GM19438 (cell line): ENCODE measurements at regions not wholly inside any gene's neighbourhood (a gene's known extent, or its start where the extent isn't known, plus 50 kb on each side); places are given as distances from the start of the nearest gene placed in this dataset.
"Not testable (repeated sequence)": the region's sequence is repeated elsewhere in the genome, so short reads cannot be mapped to it uniquely, and the experiment has no call there.

Experiments
- ATAC-seq: cut with Tn5 transposase; IDR thresholded peaks from one replicate; pipeline ENCODE4 v1.9.1; 2021; ENCODE audit warnings: low read depth; ENCODE audit not compliant: unreplicated experiment

DNA sequence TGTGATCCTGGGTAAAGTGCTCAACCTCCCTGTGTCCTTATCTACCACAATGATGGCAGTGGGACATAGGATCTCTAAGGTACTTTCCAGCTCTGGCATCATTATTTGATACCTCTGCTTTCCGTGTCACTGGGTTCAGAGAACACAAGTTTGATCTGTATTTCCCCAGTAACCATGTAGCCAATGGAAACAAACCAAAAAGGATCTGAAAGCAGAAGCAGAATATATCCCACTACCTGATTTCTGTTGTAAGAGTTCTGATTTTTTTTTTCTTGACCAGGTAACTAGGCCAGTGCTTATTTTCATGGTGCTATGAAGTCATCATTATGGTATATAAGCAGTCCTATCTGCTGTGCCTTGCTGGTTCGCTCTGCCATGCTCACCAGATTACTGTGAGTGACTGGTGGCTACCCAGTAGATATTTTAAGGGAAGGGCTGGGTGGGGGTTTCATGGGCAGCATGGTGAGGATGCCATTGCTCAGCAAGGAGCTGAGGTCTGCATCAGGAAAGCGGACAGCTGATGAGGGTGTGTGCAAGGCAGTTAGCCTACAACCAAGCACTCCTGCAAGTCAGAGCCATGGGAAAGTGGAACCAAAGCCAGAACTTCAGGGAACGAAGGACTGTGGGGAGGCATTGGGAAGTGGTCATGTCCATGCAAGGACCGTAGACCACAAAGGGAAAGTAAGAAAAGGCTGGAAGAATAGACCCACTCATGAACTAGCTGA, 104.9 kb upstream of the EDEM3 start:
- no peak for ATAC-seq

DNA sequence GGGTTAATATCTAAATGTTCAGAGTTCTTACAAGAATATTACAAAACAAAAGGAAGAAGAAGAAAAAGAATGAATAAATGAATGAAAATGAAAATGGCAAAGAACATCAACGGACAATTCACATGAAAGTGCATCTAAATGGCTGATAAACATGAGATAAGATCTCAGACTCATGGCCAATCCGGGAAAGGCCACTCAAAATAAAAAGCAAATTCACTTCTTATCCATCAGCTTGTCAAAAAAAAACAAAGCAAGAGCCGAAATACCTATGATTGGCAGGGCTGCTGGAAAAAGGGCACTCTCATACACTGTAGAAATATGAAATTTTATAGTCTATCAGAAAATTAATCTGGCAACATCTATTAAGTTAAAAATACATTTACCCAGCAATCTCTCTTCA, 103.6 kb upstream of the EDEM3 start:
- ATAC-seq: no peak

DNA sequence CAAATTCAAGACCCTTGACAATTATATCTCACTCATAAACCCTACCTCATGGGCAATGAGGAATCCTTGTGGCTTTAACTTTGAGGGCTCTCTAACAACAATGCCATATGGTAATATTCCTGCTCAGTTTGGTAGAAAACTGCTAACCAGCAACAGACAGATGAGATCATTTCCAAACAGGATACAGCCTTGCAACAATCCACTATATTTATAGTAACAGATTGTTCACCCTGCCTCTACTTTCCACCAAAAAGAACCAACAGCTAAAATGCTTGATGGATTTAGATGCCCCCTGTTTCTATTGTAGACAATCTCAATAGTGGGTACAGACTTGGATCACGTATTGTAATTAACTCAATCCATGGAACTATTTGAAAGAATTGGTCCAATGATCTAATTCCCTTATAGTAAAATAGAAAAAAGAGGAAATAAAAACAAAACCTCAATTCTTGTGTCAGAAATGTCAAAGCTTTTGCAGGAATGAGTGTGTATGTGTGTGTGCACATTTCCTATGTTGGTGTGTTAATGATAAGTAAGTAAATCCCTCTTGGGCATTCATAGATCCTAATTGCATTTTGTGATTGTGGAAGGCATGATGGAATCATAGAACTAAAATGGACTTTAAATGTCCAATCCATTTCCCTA, 100.0 kb upstream of the EDEM3 start:
- ATAC-seq: no peak

DNA sequence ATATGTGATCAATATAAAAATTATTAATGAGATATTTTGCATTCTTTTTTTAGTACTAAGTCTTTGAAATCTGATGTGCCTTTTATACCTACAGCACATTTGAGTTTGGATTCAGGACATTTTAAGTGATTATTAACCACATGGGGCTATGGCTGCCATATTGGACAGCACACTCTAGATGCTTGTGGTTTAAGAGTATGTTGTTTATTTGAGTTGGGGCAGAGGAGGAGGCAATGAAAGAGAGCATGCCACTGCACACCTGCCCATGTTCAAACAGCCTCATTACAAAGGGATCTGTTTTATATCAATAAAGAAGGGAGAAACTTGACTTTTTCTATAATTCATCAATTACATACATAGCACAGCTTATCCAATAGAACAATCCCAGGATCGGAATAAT, 99.4 kb upstream of the EDEM3 start:
- no peak for ATAC-seq

DNA sequence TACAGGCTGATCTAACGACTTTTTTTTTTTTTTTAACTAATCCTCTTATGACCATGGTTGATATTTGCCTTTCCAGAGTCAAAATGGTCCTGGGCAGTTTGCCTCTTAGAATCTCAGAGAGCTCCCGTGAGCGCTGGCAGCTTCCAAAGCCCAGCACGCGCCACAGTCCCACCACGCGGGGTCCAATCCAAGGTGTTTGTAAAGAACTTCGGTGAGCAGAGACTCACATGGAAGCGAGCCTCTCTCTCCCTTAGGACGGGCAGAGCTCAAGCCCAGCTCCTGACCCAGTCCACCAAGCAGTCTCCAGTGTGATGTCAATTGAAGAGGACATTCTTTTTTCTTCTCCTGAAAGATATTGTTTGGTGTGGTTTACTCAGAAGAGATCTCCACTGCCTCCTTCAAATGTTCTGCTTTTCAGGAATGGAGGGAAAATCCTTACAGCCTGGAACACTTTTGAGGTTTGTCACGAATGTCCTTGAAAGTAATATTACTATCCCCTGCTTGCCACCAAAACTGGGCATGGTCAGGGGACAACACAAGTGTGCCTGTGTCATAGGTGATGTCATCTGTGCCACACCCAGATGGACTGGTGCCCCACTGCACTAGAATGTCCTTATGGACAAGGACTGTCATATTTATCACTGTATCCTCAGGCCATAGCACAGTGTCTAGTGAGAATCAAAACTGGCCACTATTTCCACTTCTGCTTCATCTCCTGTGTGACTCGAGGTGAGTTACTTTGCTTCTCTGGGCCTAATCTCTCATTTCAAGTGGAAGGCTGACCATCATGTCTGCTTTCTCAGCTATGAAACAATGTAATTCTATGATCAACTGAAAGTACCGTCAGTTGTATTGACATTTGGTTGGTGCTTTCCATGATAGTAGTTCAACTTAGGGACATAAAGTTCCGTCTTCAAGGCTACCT, 97.4 kb upstream of the EDEM3 start:
- ATAC-seq: no peak

DNA sequence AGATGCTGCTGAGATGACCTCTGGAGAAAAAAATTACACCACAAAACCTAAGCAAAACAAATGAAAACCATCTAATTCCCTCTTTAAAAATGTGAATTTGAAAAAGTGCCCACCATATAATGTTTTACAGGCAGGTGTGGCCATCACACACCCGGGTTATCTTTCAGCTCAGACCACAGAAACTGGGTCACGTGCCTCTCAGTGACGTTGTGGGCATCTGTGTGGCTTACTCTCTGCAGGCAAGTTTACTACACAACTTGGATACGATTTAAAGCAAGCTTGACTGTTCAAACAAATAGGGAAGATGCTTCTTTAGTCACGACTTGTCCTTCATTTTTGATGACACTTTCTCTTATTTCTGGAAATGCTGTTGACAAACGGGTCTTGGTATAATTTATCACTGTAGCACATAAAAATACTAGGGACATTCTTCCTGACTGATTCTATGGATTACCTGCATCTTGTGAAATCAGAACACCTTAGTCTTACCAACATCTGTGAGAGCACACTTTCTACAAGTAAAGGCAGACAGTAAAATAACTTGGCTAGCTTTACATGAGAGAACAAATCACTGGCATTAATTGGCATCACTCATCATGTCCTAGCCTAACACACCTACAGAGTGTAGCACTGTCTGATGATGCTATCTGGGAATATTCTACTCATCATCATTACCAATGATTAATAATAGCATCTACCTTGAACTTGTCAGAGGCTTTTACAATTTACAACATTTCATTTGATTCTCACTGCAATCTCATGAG, 89.3 kb upstream of the EDEM3 start:
- peak; percentile 100 for ATAC-seq

DNA sequence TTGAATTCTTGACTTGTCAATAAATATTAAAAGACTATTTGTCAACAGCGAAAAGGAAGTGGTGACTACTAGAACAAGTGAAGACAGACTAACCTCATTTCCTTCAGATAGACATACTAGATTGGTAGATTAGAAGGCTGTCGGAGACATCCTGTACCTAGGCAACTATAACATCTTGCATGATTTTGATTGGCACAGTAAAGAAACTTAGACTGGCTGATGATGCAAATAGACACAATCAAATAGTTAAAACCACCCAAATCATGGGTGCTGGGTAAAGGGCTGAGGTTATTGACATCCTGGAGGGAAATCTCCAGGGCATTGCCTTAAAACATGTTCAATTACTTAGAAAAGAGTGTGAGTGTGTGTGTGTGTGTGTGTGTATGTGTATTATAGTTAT, 85.9 kb upstream of the EDEM3 start:
- ATAC-seq: no peak

DNA sequence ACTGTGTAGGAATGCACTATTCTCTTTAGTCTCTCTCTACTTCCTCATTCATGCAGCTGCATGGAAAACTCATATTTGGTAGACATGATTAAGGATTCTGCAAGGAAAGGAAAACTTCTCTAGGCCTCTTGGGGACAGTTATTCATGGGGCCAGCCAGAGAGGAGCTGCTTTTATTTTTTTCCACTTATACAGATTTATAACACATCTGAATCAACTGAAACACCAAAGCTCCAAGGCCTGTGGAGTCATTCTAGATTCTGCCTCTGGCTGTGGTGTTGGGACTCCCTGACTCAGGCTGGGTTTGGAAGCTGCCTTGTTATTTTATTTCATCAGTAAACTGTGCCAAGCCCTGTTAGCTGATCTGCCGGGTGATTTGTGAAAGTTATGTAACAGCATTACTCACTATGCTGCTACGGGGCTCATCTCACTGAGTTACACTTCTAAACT, 83.9 kb upstream of the EDEM3 start:
- ATAC-seq: no peak

DNA sequence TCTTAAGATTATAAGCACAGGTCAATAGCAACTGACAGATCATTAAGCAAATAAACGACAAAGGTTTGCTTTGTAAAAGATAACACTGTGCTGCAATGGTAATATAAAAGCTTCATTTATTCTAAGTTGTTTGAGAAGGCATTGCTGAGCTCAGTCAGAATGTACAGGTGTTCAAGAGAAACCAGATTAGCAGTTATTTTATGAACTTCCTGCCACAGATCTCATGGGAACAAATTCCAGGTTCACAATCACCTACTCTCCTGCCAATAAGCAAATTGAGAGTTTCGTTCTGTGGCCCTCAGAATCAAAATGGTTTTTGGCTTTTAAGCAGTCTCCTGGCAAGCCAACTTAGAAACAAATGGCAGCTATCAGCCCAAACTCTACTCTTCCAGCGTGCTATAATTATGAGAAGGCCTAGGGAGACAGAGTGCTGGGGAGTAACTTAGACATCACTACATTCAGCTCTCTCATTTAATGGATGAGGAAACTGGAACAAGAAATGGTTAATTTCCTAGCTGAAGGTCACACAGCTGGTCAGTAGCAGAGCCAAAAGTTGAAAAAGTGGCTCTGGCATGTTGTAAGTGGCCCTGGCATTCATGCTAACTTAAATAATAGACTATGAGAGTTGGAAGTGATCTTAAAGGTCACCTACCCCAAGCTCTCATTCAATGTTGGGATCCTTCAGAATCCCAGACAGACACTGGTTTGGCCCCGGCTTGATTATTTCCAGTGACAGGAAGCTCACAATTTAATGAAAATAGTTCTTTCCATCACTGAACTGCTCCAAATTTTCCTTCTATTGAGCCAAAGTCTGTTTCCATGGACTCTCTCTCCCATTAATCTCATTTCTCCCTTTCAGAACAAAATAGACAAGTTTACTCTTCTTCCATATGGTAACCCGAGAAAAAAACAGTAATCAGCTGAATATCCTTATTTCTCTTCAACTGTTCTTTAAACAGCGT, 82.6 kb upstream of the EDEM3 start:
- peak; percentile 74 for ATAC-seq

DNA sequence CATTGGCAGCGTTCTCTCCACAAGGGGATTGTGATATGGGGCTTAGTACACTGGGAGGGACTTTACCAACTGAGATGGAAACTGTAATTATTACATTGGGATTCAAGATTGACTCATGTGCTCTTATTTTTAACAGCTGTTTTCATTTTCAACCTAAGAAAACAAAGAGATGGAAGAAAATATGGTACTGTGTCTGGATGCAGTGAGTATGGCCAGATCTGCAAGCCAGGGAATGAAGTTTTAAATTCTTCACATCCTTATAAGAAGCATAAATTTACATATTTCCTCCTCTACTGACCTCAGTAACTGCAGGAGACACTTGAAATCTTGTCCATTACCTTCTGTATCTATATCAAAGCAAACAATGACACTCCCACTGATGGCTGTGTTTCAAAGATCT, 81.5 kb upstream of the EDEM3 start:
- no peak for ATAC-seq

DNA sequence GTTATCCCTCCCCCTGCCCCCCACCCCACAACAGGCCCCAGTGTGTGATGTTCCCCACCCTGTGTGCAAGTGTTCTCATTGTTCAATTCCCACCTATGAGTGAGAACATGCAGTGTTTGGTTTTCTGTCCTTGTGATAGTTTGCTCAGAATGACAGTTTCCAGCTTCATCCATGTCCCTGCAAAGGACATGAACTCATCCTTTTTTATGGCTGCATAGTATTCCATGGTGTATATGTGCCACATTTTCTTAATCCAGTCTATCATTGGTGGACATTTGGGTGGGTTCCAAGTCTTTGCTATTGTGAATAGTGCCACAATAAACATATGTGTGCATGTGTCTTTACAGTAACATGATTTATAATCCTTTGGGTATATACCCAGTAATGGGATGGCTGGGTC, 79.3 kb upstream of the EDEM3 start:
- not testable (repeated sequence) for ATAC-seq

DNA sequence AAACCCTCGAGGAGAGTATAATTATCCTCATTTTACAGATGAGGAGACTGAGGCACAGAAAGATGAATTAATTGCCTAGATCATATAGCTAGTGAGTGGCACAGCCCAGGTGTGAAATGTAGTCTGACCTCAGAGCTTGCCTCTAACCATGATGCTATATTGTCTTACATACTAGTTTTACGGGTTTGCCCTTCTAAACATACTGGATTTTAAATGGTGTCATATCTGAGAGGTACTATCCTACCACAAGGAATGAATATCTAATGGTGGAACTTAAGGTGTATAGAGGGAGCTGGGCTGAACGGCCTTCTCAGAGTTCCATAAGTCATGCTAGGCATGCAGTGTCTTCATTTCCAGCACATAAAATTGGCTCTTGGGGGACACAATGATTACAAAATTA, 77.9 kb upstream of the EDEM3 start:
- ATAC-seq: no peak

DNA sequence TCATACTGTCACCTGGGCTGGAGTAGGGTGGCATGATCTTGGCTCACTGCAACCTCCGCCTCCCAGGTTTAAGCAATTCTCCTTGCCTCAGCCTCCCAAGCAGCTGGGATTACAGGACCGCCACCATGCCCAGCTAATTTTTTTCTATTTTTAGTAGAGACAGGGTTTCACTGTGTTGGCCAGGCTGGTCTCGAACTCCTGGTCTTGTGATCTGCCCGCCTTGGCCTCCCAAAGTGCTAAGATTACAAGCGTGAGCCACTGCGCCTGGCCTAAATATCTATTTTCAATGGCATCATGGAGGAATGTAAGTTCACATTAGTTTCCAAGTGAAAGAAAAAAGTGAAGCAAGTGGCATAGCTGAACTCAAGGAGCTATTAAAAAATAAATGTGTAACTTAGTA, 74.8 kb upstream of the EDEM3 start:
- not testable (repeated sequence) for ATAC-seq

DNA sequence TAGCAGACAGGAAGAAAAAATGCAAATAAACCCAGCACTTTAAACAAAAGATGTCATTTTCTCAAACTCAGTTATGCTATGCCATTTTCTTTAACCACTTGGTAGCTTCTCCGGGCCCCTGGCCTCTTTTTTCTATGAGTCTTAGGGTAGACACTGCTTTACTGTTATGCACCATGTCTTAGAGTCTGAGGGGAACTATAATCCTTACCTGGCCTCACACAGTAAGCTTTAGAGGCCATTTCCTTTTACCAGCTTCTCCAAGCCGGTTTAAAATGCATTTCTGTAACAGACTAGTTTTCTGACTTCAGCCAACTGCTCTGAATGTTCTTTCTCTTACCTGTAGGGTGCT, 73.7 kb upstream of the EDEM3 start:
- no peak for ATAC-seq

DNA sequence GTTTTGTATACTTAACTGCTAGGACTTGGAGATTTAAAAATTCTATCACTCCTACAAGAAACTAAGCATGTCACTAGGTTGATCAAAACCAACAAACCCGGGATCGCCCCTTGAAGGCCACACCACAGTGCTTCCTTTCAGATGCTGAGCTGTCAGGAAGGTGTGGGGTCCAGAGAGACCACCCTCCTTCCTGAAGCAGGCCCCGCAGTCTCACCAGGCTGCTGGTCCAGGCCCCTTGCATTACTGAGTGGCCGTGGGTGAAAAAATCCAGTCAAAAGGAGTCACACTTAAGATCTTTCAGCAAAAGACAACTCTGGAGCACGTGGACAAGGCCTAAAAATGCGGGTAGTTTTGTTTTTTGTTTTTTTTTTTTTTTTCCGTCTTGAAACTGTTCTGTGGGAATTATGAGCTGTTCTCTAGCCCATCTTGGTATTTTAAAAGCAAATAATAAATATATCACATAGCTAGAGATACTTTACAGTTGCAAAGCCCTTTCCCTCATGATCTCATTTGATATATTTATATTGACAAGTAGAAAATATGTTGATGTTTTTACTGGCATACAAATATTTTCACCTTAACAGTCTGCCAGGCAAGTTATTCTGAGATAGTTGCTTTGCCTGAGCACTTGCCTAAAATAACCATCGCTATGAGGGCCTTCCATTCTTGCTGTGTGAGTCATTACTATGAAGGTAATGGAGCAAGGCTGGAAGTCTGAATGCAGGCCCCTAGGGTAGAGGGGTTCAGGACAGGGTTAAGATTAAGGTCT, 73.1 kb upstream of the EDEM3 start:
- no peak for ATAC-seq

DNA sequence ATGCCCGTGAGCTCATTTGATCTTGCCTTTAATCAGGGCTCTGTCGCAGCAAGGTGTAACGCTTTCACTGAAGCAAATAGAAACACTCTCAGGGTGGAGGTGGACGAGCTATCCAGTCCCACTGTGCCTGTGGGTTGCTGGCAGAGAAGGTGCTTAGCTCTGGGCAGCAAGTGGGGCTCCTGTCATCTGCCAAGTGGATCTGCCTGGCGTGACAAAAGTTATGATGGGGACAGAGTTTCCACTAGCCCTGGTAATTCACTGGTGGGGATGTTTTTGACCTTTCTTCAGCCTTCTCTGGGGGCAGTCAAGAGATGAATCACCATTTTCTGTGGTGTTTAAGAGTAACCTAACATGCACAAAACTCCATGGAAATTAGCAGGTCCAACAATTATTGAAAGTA, 71.3 kb upstream of the EDEM3 start:
- ATAC-seq: no peak

DNA sequence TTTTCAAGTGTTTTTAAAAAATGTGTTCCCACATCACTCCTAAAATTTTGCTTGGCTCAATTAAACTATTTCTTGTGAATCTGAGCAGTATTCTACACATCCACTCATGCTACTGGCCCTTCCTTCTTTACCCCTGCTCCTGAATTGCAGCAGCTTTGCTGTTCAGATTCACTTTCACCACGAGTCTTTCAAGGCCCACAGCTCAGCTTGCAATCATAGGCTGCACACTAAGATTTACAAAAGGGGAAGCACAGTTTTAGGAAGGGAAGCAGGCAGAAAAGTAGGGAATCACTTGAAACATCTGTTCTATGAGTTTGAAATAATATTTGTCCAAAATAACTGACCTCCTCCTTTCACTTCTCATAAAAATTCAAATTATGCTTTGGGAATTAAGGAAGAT, 70.9 kb upstream of the EDEM3 start:
- ATAC-seq: no peak

DNA sequence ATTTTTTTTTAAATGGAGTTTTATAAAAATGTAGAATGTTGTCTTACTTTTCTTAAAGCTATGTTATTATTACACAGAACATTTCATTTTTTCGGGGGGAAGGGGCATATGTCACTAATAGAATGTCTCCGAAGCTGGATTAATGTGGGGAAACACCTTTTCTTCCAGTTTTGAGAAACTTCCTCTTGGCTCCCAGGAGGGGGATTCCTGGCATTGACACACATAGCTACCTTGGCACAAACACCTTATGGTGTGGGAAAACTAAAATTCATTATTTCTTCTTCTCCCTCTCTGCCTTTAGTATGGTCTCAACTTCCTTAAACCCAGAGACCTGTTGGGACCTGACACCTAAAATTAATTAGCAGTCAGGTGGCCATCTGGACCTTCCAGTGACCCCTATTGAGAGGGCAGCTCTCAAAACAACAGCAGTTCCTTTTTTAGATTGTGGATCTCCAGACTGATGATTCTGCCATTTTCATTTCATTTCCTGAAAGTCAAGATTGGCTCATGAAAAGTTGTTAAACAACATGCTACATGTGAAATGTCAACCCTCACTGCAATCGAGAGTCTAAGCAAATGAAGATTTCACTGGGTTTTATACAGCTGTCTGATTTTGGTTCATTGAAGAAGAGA, 70.1 kb upstream of the EDEM3 start:
- no peak for ATAC-seq
